Keratinocyte (primary cell): ENCODE measurements at regions not wholly inside any gene's neighbourhood (a gene's known extent, or its start where the extent isn't known, plus 50 kb on each side); places are given as distances from the start of the nearest gene placed in this dataset.

Experiments used
- DNase-seq: peaks from one replicate; pipeline ENCODE4 v3.0.0-alpha.2; 2011; ENCODE audit warnings: low read depth, missing footprints, low spot score
- FAIRE-seq: peaks from 2 replicates; lab custom pipeline; 2011; peaks lifted over from hg19 to GRCh38; lab: Jason Lieb, UNC
- H2AFZ ChIP-seq: 2 replicates; pipeline ENCODE4 v1.6.0; 2012; ENCODE audit warnings: low read length, control low read depth, inconsistent platforms; ENCODE audit not compliant: control insufficient read depth
- H3K27ac ChIP-seq: 2 replicates; pipeline ENCODE4 v1.5.1; 2011; ENCODE audit warnings: low read length; ENCODE audit not compliant: control insufficient read depth, insufficient read depth
- H3K27me3 ChIP-seq: 3 replicates; pipeline ENCODE4 v1.6.0; 2011; ENCODE audit warnings: low read length; ENCODE audit not compliant: control insufficient read depth, insufficient read depth; ENCODE audit errors: extremely low read depth
- H3K36me3 ChIP-seq, 2 experiments: 2 replicates in 1 of 2; 3 replicates in 1 of 2; pipeline ENCODE4 v1.5.1; 2011; ENCODE audit warnings: low read length in 2 of 2, mild to moderate bottlenecking in 1 of 2; ENCODE audit not compliant: control insufficient read depth in 2 of 2, insufficient read depth in 2 of 2; ENCODE audit errors: extremely low read depth in 1 of 2
- H3K4me1 ChIP-seq: 3 replicates; pipeline ENCODE4 v1.5.1; 2011; ENCODE audit warnings: low read length; ENCODE audit not compliant: control insufficient read depth, insufficient read depth; ENCODE audit errors: extremely low read depth
- H3K4me2 ChIP-seq: 3 replicates; pipeline ENCODE4 v1.6.0; 2011; ENCODE audit warnings: low read depth, low read length; ENCODE audit not compliant: control insufficient read depth, insufficient read depth; ENCODE audit errors: extremely low read depth
- H3K4me3 ChIP-seq, 3 experiments: fragments of 200-600 bp in 1 of 3; sonication (generic) in 1 of 3; 2 replicates in 2 of 3; 3 replicates in 1 of 3; pipeline ENCODE4 v1.5.1; 2011 to 2016; ENCODE audit warnings: low read length in 3 of 3, mild to moderate bottlenecking in 3 of 3, control low read depth in 2 of 3, inconsistent platforms in 1 of 3, low read depth in 1 of 3, mixed read lengths in 1 of 3, mixed run types in 1 of 3, moderate library complexity in 1 of 3; ENCODE audit not compliant: control insufficient read depth in 2 of 3, insufficient read depth in 2 of 3; ENCODE audit errors: extremely low read depth in 1 of 3
- H3K79me2 ChIP-seq: 2 replicates; pipeline ENCODE4 v1.6.0; 2012; ENCODE audit warnings: low read length; ENCODE audit not compliant: control insufficient read depth, insufficient read depth
- H3K9ac ChIP-seq: 3 replicates; pipeline ENCODE4 v1.6.0; 2011; ENCODE audit warnings: low read length; ENCODE audit not compliant: control insufficient read depth, insufficient read depth; ENCODE audit errors: extremely low read depth
- H3K9me1 ChIP-seq: 3 replicates; pipeline ENCODE4 v1.6.0; 2011; ENCODE audit warnings: low read length; ENCODE audit not compliant: control insufficient read depth, insufficient read depth; ENCODE audit errors: extremely low read depth
- H3K9me3 ChIP-seq: 2 replicates; pipeline ENCODE4 v1.5.1; 2012; ENCODE audit warnings: low read depth, low read length; ENCODE audit not compliant: control insufficient read depth
- H4K20me1 ChIP-seq: 3 replicates; pipeline ENCODE4 v1.6.0; 2011; ENCODE audit warnings: low read length; ENCODE audit not compliant: control insufficient read depth, insufficient read depth; ENCODE audit errors: extremely low read depth
- CTCF ChIP-seq, 3 experiments: IDR thresholded peaks in 1 of 3; conservative IDR thresholded peaks in 1 of 3; optimal IDR thresholded peaks in 1 of 3; 2 replicates in 2 of 3; 3 replicates in 1 of 3; pipeline versions ENCODE3 to v1.5.1; 2011; ENCODE audit warnings: low read length in 3 of 3, mild to moderate bottlenecking in 3 of 3, moderate library complexity in 2 of 3, control low read depth in 1 of 3, inconsistent platforms in 1 of 3; ENCODE audit not compliant: insufficient read depth in 2 of 3; ENCODE audit errors: extremely low read depth in 1 of 3
- EZH2 ChIP-seq: IDR thresholded peaks from one replicate; pipeline ENCODE4 v1.6.1; 2012; ENCODE audit warnings: inconsistent platforms, mild to moderate bottlenecking, low read length, moderate library complexity
- dilution Hi-C: fragments of 300-500 bp; cut with MboI; formaldehyde crosslinking; loops from one replicate; pipeline ENCODE4 v1.7.0; 2020; ENCODE audit warnings: low sequenced_read_pairs; ENCODE audit not compliant: extremely low pct_ligation_motif_present

GRCh38 chr7:25680636-25681035, 452.4 kb upstream of the NPVF start:
- Histone ChIP-seq H3K4me3 (no peak overlapping the region), H3K27ac (no peak overlapping the region), H3K79me2 (no peaks in the 10 kb centered on the region), H3K9me3 (no peaks in the 10 kb centered on the region), H4K20me1 (no peaks in the 10 kb centered on the region), H3K4me1 (no peaks in the 10 kb centered on the region), H3K27me3 (no peaks in the 10 kb centered on the region), H3K36me3 (no peaks in the 10 kb centered on the region), H3K4me2 (no peak overlapping the region), H3K9me1 (no peaks in the 10 kb centered on the region), H3K9ac (no peak overlapping the region), H2AFZ (no peak overlapping the region)
- DNase-seq = no peak
- no peak for FAIRE-seq
- dilution Hi-C loops = no loop called here
- no peak for TF ChIP-seq CTCF (optimal IDR thresholded peaks at IDR 0.05 in 1 of 3, IDR thresholded peaks at IDR 0.05 in 1 of 3, conservative IDR thresholded peaks at IDR 0.05 in 1 of 3; ENCODE audit: extremely low read depth in 1 of 3, insufficient read depth in 2 of 3, low read length in 3 of 3)
- no peak for TF ChIP-seq EZH2

GRCh38 chr7:25684360-25684759, 456.1 kb upstream of the NPVF start:
- Histone ChIP-seq H3K9me1 (no peaks in the 10 kb centered on the region), H3K4me2 (no peak overlapping the region), H3K27ac (no peak overlapping the region), H4K20me1 (no peaks in the 10 kb centered on the region), H3K36me3 (no peaks in the 10 kb centered on the region), H2AFZ (no peak overlapping the region), H3K4me3 (no peak overlapping the region), H3K9ac (no peak overlapping the region), H3K9me3 (no peaks in the 10 kb centered on the region), H3K27me3 (no peaks in the 10 kb centered on the region), H3K4me1 (no peaks in the 10 kb centered on the region), H3K79me2 (no peaks in the 10 kb centered on the region)
- DNase-seq (no peak), FAIRE-seq (no peak)
- no peak for TF ChIP-seq CTCF (optimal IDR thresholded peaks at IDR 0.05 in 1 of 3, IDR thresholded peaks at IDR 0.05 in 1 of 3, conservative IDR thresholded peaks at IDR 0.05 in 1 of 3; ENCODE audit: extremely low read depth in 1 of 3, insufficient read depth in 2 of 3, low read length in 3 of 3)
- TF ChIP-seq EZH2 = no peak
- dilution Hi-C loops = no loop called here
